Heart left ventricle (tissue), 13 donors: ENCODE measurements at regions not wholly inside any gene's neighbourhood (a gene's known extent, or its start where the extent isn't known, plus 50 kb on each side); places are given as distances from the start of the nearest gene placed in this dataset.

Experiments
- POLR2A ChIP-seq, 2 donors: fragments of 450-650 bp; IDR thresholded peaks; one replicate each; pipeline ENCODE4 v1.6.1; 2017; ENCODE audit warnings: antibody characterized with exemption in 2 of 2, mild to moderate bottlenecking in 2 of 2, moderate library complexity in 2 of 2
- TF ChIP-seq, protein P1 (sequence below), 12 donors: fragments of 200-600 bp; sonication (generic) in 4 of 12; IDR thresholded peaks; one replicate each; pipeline versions ENCODE4 v1.5.0 to v1.8.0; 2018 to 2022; ENCODE audit warnings: antibody characterized with exemption in 12 of 12, mild to moderate bottlenecking in 5 of 12
- donor health status: ischemic (EF 13 %, LVEDD 7.1; RV severe dilation, severe dysfunction).
- donor health status: DM: no; HTN: yes; CAD: no.
- donor health status: DM: no; HTN: no; CAD: no.
- donor health status: ischemic (EF 25% LVEDD 6.9; RV normal size, moderate dysfunction).
- donor health status: ischemic (EF 25% LVEDD 5.7; RV mildly dilated, moderate dysfunction).
- donor health status: ischemic (EF 35%, LVEDD 5.7; RV mildly dilated, moderate dysfunction).
- donor health status: nonischemic (EF 11% LVEDD 7.7; RV severe dilation, severe dysfunction).
- donor health status: DM: yes; HTN: yes; CAD: no.
- donor health status: PGD.
- donor health status: ischemic (EF 29% LVEDD 5.4; RV normal size, mild dysfunction).
- donor health status: nonischemic (EF 23%, LVEDD 6.1; RV moderate dilation, normal function).

DNA sequence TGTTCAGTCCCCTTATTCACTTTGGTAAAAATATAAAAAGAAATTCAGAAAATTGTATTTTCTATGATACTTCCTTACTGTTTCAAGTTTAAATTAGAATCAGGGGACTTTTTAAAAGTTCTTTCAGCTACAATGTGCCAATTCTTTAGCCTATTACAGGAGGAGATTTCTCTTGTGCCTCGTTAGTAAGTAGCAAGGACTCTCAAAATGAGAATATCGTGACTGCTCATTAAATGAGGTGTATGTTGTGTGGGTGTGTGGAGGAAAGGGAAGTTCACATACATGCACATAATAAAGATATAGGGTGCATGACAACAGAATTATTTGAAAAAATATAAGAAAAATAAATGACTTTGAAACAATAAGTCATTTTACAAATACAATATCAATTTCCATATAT is 190.5 kb downstream of the DTHD1 start:
- TF ChIP-seq, protein P1, sequence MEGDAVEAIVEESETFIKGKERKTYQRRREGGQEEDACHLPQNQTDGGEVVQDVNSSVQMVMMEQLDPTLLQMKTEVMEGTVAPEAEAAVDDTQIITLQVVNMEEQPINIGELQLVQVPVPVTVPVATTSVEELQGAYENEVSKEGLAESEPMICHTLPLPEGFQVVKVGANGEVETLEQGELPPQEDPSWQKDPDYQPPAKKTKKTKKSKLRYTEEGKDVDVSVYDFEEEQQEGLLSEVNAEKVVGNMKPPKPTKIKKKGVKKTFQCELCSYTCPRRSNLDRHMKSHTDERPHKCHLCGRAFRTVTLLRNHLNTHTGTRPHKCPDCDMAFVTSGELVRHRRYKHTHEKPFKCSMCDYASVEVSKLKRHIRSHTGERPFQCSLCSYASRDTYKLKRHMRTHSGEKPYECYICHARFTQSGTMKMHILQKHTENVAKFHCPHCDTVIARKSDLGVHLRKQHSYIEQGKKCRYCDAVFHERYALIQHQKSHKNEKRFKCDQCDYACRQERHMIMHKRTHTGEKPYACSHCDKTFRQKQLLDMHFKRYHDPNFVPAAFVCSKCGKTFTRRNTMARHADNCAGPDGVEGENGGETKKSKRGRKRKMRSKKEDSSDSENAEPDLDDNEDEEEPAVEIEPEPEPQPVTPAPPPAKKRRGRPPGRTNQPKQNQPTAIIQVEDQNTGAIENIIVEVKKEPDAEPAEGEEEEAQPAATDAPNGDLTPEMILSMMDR (IDR thresholded peaks at IDR 0.05): no peak
- TF ChIP-seq POLR2A (IDR thresholded peaks at IDR 0.05): no peak
